CD14-positive monocyte (primary cell): ENCODE measurements at regions not wholly inside any gene's neighbourhood (a gene's known extent, or its start where the extent isn't known, plus 50 kb on each side); places are given as distances from the start of the nearest gene placed in this dataset.

ENCODE experiments used
- DNase-seq, 3 donors: peaks; one replicate each; pipeline ENCODE4 v3.0.0-alpha.2; 2011 to 2022
- H2AFZ ChIP-seq: 2 replicates; pipeline ENCODE4 v1.6.0; 2012; ENCODE audit warnings: mild to moderate bottlenecking, low read depth, low read length, inconsistent platforms; ENCODE audit not compliant: insufficient read depth, poor library complexity, severe bottlenecking
- H3K27ac ChIP-seq, 2 donors: 1 replicate in 1 of 2; 2 replicates in 1 of 2; pipeline ENCODE4 v1.5.1; 2012 to 2013; ENCODE audit warnings: low read length in 2 of 2, control low read depth in 1 of 2, inconsistent platforms in 1 of 2, low read depth in 1 of 2, mild to moderate bottlenecking in 1 of 2
- H3K27me3 ChIP-seq, 2 donors: one replicate each; pipeline versions ENCODE4 v1.6.0 to v1.6.1; 2011 to 2013; ENCODE audit warnings: low read length in 2 of 2; ENCODE audit not compliant: control insufficient read depth in 2 of 2, insufficient read depth in 2 of 2
- H3K36me3 ChIP-seq, 2 donors: replicated peaks in 1 of 2; 1 replicate in 1 of 2; 2 replicates in 1 of 2; pipeline versions ENCODE4 v1.5.1 to v1.6.1; 2012 to 2013; ENCODE audit warnings: low read length in 2 of 2, control low read depth in 1 of 2, inconsistent platforms in 1 of 2, mild to moderate bottlenecking in 1 of 2; ENCODE audit not compliant: insufficient read depth in 2 of 2, control insufficient read depth in 1 of 2
- H3K4me1 ChIP-seq, 2 donors: 1 replicate in 1 of 2; 2 replicates in 1 of 2; pipeline versions ENCODE4 v1.5.1 to v1.6.1; 2012 to 2013; ENCODE audit warnings: low read length in 2 of 2, control low read depth in 1 of 2, inconsistent platforms in 1 of 2, mild to moderate bottlenecking in 1 of 2, moderate library complexity in 1 of 2; ENCODE audit not compliant: insufficient read depth in 2 of 2, control insufficient read depth in 1 of 2
- H3K4me2 ChIP-seq: replicated peaks from 2 replicates; pipeline ENCODE3; 2012; ENCODE audit warnings: low read length, moderate library complexity, mild to moderate bottlenecking; ENCODE audit not compliant: poor library complexity, severe bottlenecking; ENCODE audit errors: extremely low read depth
- H3K4me3 ChIP-seq, 3 experiments: fragments of 200-600 bp in 1 of 3; sonication (generic) in 1 of 3; replicated peaks in 1 of 3; 1 replicate in 2 of 3; 2 replicates in 1 of 3; pipeline ENCODE4 v1.5.1; 2011 to 2013; ENCODE audit warnings: low read length in 3 of 3, mild to moderate bottlenecking in 3 of 3, control low read depth in 2 of 3, low read depth in 2 of 3, inconsistent platforms in 1 of 3, moderate library complexity in 1 of 3
- H3K79me2 ChIP-seq: 2 replicates; pipeline ENCODE4 v1.6.0; 2012; ENCODE audit warnings: mild to moderate bottlenecking, control low read depth, inconsistent platforms, low read length, moderate library complexity; ENCODE audit not compliant: insufficient read depth
- H3K9ac ChIP-seq: 2 replicates; pipeline ENCODE4 v1.6.0; 2017; ENCODE audit warnings: low read length, mild to moderate bottlenecking; ENCODE audit not compliant: insufficient read depth, poor library complexity, severe bottlenecking
- H3K9me3 ChIP-seq, 2 donors: replicated peaks in 1 of 2; 1 replicate in 1 of 2; 2 replicates in 1 of 2; pipeline versions ENCODE4 v1.5.1 to v1.6.1; 2012 to 2013; ENCODE audit warnings: low read length in 2 of 2, control low read depth in 1 of 2; ENCODE audit not compliant: control insufficient read depth in 1 of 2, insufficient read depth in 1 of 2
- H4K20me1 ChIP-seq: 2 replicates; pipeline ENCODE4 v1.6.0; 2012; ENCODE audit warnings: mild to moderate bottlenecking, low read length, control low read depth, moderate library complexity; ENCODE audit not compliant: insufficient read depth
- H3K27ac Mint-ChIP-seq, 7 donors: one replicate each; pipeline ENCODE4 v1.8.0; 2020; ENCODE audit warnings: mild to moderate bottlenecking in 7 of 7, mixed read lengths in 7 of 7, moderate library complexity in 6 of 7, inconsistent platforms in 2 of 7
- H3K27me3 Mint-ChIP-seq, 3 donors: one replicate each; pipeline ENCODE4 v1.8.0; 2021 to 2022; ENCODE audit warnings: low read depth in 3 of 3, mild to moderate bottlenecking in 3 of 3, mixed read lengths in 3 of 3, moderate library complexity in 3 of 3, inconsistent platforms in 1 of 3
- H3K36me3 Mint-ChIP-seq, 2 donors: one replicate each; pipeline ENCODE4 v1.8.0; 2020; ENCODE audit warnings: mixed read lengths in 2 of 2, inconsistent platforms in 1 of 2, mild to moderate bottlenecking in 1 of 2
- H3K4me1 Mint-ChIP-seq: one replicate; pipeline ENCODE4 v1.8.0; 2020; ENCODE audit warnings: mild to moderate bottlenecking, mixed read lengths
- H3K4me3 Mint-ChIP-seq, 2 donors: one replicate each; pipeline ENCODE4 v1.8.0; 2020; ENCODE audit warnings: mild to moderate bottlenecking in 2 of 2, mixed read lengths in 2 of 2, moderate library complexity in 1 of 2
- H3K9me3 Mint-ChIP-seq, 7 donors: one replicate each; pipeline ENCODE4 v1.8.0; 2020 to 2022; ENCODE audit warnings: mixed read lengths in 7 of 7, mild to moderate bottlenecking in 6 of 7, moderate library complexity in 6 of 7, inconsistent platforms in 2 of 7
- WGBS: methylation state at CpG from one replicate; pipeline ENCODE4 v1.1.5; 2013; ENCODE audit warnings: missing lambda C conversion rate; ENCODE audit not compliant: insufficient coverage; 5-methylcytosine and 5-hydroxymethylcytosine counted together
- intact Hi-C, 2 donors: fragments of 100-400 bp; cut with micrococcal nuclease; formaldehyde crosslinking; loops; one replicate each; pipeline versions ENCODE4 v1.15.0 to v1.15.1; 2023
- TF ChIP-seq, protein P1 (sequence below): fragments of 200-600 bp; IDR thresholded peaks from one replicate; pipeline ENCODE4 v1.8.0; 2022; ENCODE audit warnings: antibody characterized with exemption, mild to moderate bottlenecking

DNA sequence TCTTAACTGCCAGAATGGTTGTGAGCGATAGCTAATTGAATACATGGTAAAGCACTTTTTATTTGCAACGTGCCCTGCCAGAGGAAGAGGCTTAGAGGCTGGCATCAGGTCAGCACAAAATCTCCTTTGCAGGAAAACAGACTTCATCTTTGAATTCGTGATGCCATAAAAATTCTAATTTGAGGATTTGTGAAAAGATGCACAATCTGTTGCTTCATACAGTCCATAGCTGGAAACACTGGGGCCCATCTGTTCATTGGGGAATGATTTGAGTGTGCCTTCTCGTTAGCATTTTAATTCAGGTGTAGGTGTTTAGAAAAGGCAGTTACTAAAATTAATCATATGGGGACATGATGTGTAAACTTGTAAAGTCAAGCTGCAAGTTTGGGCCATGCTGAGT lies 876.0 kb downstream of the SLC4A3 start:
- Mint-ChIP-seq H3K4me3 (no peak overlapping the region), H3K9me3 (peaks cover 0 to 6% (median 0%) of the 10 kb centered on the region in 7 donors), H3K36me3 (no peaks in the 10 kb centered on the region), H3K4me1 (no peaks in the 10 kb centered on the region), H3K27me3 (peaks cover 0 to 2% (median 0%) of the 10 kb centered on the region in 3 donors), H3K27ac (no peak overlapping the region)
- TF ChIP-seq, protein P1, sequence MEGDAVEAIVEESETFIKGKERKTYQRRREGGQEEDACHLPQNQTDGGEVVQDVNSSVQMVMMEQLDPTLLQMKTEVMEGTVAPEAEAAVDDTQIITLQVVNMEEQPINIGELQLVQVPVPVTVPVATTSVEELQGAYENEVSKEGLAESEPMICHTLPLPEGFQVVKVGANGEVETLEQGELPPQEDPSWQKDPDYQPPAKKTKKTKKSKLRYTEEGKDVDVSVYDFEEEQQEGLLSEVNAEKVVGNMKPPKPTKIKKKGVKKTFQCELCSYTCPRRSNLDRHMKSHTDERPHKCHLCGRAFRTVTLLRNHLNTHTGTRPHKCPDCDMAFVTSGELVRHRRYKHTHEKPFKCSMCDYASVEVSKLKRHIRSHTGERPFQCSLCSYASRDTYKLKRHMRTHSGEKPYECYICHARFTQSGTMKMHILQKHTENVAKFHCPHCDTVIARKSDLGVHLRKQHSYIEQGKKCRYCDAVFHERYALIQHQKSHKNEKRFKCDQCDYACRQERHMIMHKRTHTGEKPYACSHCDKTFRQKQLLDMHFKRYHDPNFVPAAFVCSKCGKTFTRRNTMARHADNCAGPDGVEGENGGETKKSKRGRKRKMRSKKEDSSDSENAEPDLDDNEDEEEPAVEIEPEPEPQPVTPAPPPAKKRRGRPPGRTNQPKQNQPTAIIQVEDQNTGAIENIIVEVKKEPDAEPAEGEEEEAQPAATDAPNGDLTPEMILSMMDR = no peak
- Histone ChIP-seq H4K20me1 (no peaks in the 10 kb centered on the region), H2AFZ (no peak overlapping the region), H3K27ac (no peak overlapping the region), H3K36me3 (no peaks in the 10 kb centered on the region), H3K9me3 (no peaks in the 10 kb centered on the region), H3K4me1 (no peaks in the 10 kb centered on the region), H3K4me2 (no peak overlapping the region), H3K27me3 (no peaks in the 10 kb centered on the region), H3K4me3 (no peak overlapping the region), H3K9ac (no peak overlapping the region), H3K79me2 (no peaks in the 10 kb centered on the region)
- DNase-seq = no peak
- intact Hi-C loops = no loop called here
- WGBS = 51% methylated on average over 2 of the region's 4 CpGs

DNA sequence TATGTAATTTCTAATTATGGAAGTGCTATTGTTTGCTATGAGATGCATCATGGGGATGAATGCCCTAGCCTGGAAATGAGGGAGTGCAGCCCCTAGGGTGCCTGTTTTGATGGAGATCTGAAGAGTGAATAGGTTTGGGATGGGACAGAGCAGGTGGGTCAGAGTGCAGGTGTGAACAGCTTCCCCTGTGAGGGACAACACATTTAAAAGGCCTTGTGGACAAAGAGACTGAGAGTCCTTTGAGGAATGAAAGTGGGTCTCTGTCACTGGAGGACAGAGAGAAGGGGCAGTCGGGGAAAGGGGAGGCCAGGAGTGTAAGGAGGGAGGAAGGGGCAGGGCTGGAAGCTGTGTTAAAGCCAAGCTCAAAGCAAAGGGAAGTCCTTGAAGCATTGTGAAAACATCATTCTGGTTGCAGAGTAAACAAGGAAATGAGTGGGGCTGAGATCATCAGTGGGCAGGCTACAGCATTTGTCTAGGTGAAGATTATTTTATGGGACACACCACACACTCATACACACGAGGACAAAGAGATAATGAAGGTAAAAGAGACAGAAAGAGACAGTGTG lies 877.6 kb downstream of the SLC4A3 start:
- DNase-seq = no peak
- Histone ChIP-seq H3K36me3 (no peaks in the 10 kb centered on the region), H2AFZ (no peak overlapping the region), H3K4me3 (no peak overlapping the region), H3K9me3 (no peaks in the 10 kb centered on the region), H3K9ac (no peak overlapping the region), H3K4me1 (no peaks in the 10 kb centered on the region), H3K27me3 (no peaks in the 10 kb centered on the region), H3K79me2 (no peaks in the 10 kb centered on the region), H4K20me1 (no peaks in the 10 kb centered on the region), H3K4me2 (no peak overlapping the region), H3K27ac (no peak overlapping the region)
- TF ChIP-seq, protein P1 = no peak
- WGBS = 57% methylated on average over 1 of the region's 2 CpGs
- Mint-ChIP-seq H3K27me3 (peaks cover 0 to 2% (median 2%) of the 10 kb centered on the region in 3 donors), H3K4me1 (no peaks in the 10 kb centered on the region), H3K27ac (no peak overlapping the region), H3K4me3 (no peak overlapping the region), H3K36me3 (no peaks in the 10 kb centered on the region), H3K9me3 (peaks cover 0 to 6% (median 2%) of the 10 kb centered on the region in 7 donors)
- intact Hi-C loops = no loop called here
